Astrocyte of the cerebellum (primary cell): ENCODE measurements at regions not wholly inside any gene's neighbourhood (a gene's known extent, or its start where the extent isn't known, plus 50 kb on each side); places are given as distances from the start of the nearest gene placed in this dataset.

Source experiments
- DNase-seq: peaks from one replicate; pipeline ENCODE4 v3.0.0-alpha.2; 2011; ENCODE audit warnings: low read depth
- H3K4me3 ChIP-seq: 2 replicates; pipeline ENCODE4 v1.5.1; 2011; ENCODE audit warnings: mild to moderate bottlenecking, low read depth, low read length, moderate library complexity
- CTCF ChIP-seq: IDR thresholded peaks from 2 replicates; pipeline ENCODE4 v1.5.1; 2012; ENCODE audit warnings: low read length, low read depth, moderate library complexity, mild to moderate bottlenecking; ENCODE audit errors: missing control alignments
- in situ Hi-C: cut with HindIII; loops from 2 replicates; pipeline ENCODE4 v1.10.0; 2017; ENCODE audit warnings: low sequenced_read_pairs

GRCh38 chr4:123696687-123697086 is 300.1 kb downstream of the SPRY1 start:
- no peak for DNase-seq
- no peak overlapping the region for H3K4me3 ChIP-seq
- TF ChIP-seq CTCF: no peak
- in situ Hi-C loops: no loop called here

- no peak for DNase-seq
- H3K4me3 ChIP-seq: no peak overlapping the region
- TF ChIP-seq CTCF: no peak
- in situ Hi-C loops: no loop called here
These were observed 302.0 kb downstream of the SPRY1 start for GRCh38 chr4:123698556-123698955.

GRCh38 chr4:123699880-123700771 is 303.5 kb downstream of the SPRY1 start:
- TF ChIP-seq CTCF: no peak
- in situ Hi-C loops: no loop called here
- no peak overlapping the region for H3K4me3 ChIP-seq
- DNase-seq: peak; percentile 97

- in situ Hi-C loops: no loop called here
- TF ChIP-seq CTCF: no peak
- no peak overlapping the region for H3K4me3 ChIP-seq
- DNase-seq: no peak
These were observed 304.6 kb downstream of the SPRY1 start for GRCh38 chr4:123701131-123701575.

- in situ Hi-C loops: no loop called here
These were observed 308.8 kb downstream of the SPRY1 start for GRCh38 chr4:123705419-123705818.

GRCh38 chr4:123706973-123707372 is 310.4 kb downstream of the SPRY1 start:
- TF ChIP-seq CTCF: no peak
- DNase-seq: no peak
- H3K4me3 ChIP-seq: no peak overlapping the region
- in situ Hi-C loops: no loop called here

More at GRCh38 chr4:123705419-123705818, 308.8 kb downstream of the SPRY1 start:
- no peak for TF ChIP-seq CTCF
- no peak for DNase-seq
- no peak overlapping the region for H3K4me3 ChIP-seq
